GM23248 (cell line): ENCODE measurements at regions not wholly inside any gene's neighbourhood (a gene's known extent, or its start where the extent isn't known, plus 50 kb on each side); places are given as distances from the start of the nearest gene placed in this dataset.

ENCODE experiments used
- EZH2 ChIP-seq: fragments of 200-600 bp; sonication (generic); IDR thresholded peaks from 2 replicates; pipeline ENCODE4 v1.6.1; 2018; ENCODE audit warnings: antibody characterized with exemption, mild to moderate bottlenecking; ENCODE audit not compliant: insufficient read depth, poor library complexity, severe bottlenecking
- EZH2phosphoT487 ChIP-seq: fragments of 200-600 bp; sonication (generic); IDR thresholded peaks from 2 replicates; pipeline ENCODE4 v1.6.1; 2018; ENCODE audit warnings: antibody characterized with exemption, moderate library complexity, mild to moderate bottlenecking, low read depth; ENCODE audit not compliant: insufficient read depth

DNA sequence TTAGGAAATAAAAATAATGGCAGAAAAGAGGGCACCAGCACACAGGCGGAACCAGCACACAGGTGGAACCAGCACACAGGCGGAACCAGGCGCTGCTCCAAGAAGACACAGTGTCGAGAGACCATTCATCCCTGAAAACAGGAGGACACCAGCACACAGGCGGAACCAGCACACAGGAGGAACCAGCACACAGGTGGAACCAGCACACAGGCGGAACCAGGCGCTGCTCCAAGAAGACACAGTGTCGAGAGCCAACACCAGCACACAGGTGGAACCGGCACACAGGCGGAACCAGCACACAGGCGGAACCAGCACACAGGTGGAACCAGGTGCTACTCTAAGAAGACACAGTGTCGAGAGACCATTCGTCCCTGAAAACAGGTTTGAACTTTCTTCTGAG lies 115.5 kb upstream of the TMEM18 start:
- no peak for TF ChIP-seq EZH2
- TF ChIP-seq EZH2phosphoT487, result no peak
